Heart left ventricle (tissue), 13 donors: ENCODE measurements at regions not wholly inside any gene's neighbourhood (a gene's known extent, or its start where the extent isn't known, plus 50 kb on each side); places are given as distances from the start of the nearest gene placed in this dataset.

Experiments used
- POLR2A ChIP-seq, 2 donors: fragments of 450-650 bp; IDR thresholded peaks; one replicate each; pipeline ENCODE4 v1.6.1; 2017; ENCODE audit warnings: antibody characterized with exemption in 2 of 2, mild to moderate bottlenecking in 2 of 2, moderate library complexity in 2 of 2
- TF ChIP-seq, protein P1 (sequence below), 12 donors: fragments of 200-600 bp; sonication (generic) in 4 of 12; IDR thresholded peaks; one replicate each; pipeline versions ENCODE4 v1.5.0 to v1.8.0; 2018 to 2022; ENCODE audit warnings: antibody characterized with exemption in 12 of 12, mild to moderate bottlenecking in 5 of 12
- donor health status: ischemic (EF 13 %, LVEDD 7.1; RV severe dilation, severe dysfunction).
- donor health status: DM: no; HTN: yes; CAD: no.
- donor health status: DM: no; HTN: no; CAD: no.
- donor health status: ischemic (EF 25% LVEDD 6.9; RV normal size, moderate dysfunction).
- donor health status: ischemic (EF 25% LVEDD 5.7; RV mildly dilated, moderate dysfunction).
- donor health status: ischemic (EF 35%, LVEDD 5.7; RV mildly dilated, moderate dysfunction).
- donor health status: nonischemic (EF 11% LVEDD 7.7; RV severe dilation, severe dysfunction).
- donor health status: DM: yes; HTN: yes; CAD: no.
- donor health status: PGD.
- donor health status: ischemic (EF 29% LVEDD 5.4; RV normal size, mild dysfunction).
- donor health status: nonischemic (EF 23%, LVEDD 6.1; RV moderate dilation, normal function).

DNA sequence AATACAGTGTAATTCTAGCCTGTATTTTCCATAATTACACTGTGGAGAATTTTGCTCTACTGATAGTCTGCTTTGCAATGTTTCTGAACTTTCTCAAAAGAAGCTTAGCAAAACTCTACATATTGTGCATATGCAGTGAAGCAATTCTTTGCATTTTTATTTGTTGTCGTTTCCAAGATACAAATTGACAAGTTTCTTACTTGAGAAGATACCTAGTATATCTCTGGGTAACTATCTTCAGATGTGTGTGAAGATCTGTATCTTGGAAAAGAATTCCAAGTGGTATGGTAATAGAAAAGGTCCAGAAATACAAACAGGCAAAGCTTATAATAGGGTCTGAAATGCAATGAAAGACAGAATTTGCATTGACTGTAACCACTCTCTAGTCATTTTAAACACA, 1119.8 kb upstream of the INTU start:
- TF ChIP-seq, protein P1, sequence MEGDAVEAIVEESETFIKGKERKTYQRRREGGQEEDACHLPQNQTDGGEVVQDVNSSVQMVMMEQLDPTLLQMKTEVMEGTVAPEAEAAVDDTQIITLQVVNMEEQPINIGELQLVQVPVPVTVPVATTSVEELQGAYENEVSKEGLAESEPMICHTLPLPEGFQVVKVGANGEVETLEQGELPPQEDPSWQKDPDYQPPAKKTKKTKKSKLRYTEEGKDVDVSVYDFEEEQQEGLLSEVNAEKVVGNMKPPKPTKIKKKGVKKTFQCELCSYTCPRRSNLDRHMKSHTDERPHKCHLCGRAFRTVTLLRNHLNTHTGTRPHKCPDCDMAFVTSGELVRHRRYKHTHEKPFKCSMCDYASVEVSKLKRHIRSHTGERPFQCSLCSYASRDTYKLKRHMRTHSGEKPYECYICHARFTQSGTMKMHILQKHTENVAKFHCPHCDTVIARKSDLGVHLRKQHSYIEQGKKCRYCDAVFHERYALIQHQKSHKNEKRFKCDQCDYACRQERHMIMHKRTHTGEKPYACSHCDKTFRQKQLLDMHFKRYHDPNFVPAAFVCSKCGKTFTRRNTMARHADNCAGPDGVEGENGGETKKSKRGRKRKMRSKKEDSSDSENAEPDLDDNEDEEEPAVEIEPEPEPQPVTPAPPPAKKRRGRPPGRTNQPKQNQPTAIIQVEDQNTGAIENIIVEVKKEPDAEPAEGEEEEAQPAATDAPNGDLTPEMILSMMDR (IDR thresholded peaks at IDR 0.05) = no peak
- TF ChIP-seq POLR2A (IDR thresholded peaks at IDR 0.05) = no peak
